IgD-negative memory B cell (primary cell): ENCODE measurements at regions not wholly inside any gene's neighbourhood (a gene's known extent, or its start where the extent isn't known, plus 50 kb on each side); places are given as distances from the start of the nearest gene placed in this dataset.
"Not testable (repeated sequence)": the region's sequence is repeated elsewhere in the genome, so short reads cannot be mapped to it uniquely, and the experiment has no call there.

Experiments used
- H3K27ac Mint-ChIP-seq, 3 donors: one replicate each; pipeline ENCODE4 v1.8.0; 2020 to 2022; ENCODE audit warnings: mild to moderate bottlenecking in 3 of 3, mixed read lengths in 3 of 3, moderate library complexity in 1 of 3
- H3K27me3 Mint-ChIP-seq: one replicate; pipeline ENCODE4 v1.8.0; 2021; ENCODE audit warnings: mixed read lengths
- H3K36me3 Mint-ChIP-seq: one replicate; pipeline ENCODE4 v1.8.0; 2020; ENCODE audit warnings: mild to moderate bottlenecking, mixed read lengths
- H3K4me1 Mint-ChIP-seq, 3 donors: one replicate each; pipeline ENCODE4 v1.8.0; 2020 to 2022; ENCODE audit warnings: mixed read lengths in 3 of 3, mild to moderate bottlenecking in 1 of 3
- H3K4me3 Mint-ChIP-seq, 4 donors: one replicate each; pipeline ENCODE4 v1.8.0; 2020 to 2022; ENCODE audit warnings: mild to moderate bottlenecking in 4 of 4, mixed read lengths in 4 of 4, moderate library complexity in 3 of 4
- H3K9me3 Mint-ChIP-seq, 3 donors: one replicate each; pipeline ENCODE4 v1.8.0; 2020 to 2021; ENCODE audit warnings: mixed read lengths in 3 of 3, mild to moderate bottlenecking in 1 of 3

DNA sequence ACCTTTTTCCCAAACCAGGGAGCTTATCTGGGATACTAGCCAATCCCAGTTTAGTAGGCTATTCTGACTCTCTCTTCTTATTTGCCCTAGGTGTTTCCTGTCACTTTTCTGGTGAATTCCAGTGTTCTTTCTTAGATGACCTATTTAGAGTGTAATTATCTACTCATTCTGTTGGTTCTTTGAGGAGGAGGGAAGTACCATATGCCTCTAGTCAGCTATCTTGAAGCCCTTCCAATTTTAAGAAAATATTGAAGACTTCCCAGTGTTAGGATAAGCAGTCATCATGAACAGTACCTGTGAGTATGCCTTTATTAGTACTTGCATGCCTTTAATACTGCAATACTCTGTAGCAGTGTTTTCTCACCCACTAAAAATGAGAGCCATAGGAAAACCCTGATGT lies 724.3 kb upstream of the SLITRK1 start:
- no peak overlapping the region for H3K4me3 Mint-ChIP-seq
- no peaks in the 10 kb centered on the region for H3K27me3 Mint-ChIP-seq
- H3K36me3 Mint-ChIP-seq: peaks cover 2% of the 10 kb centered on the region
- no peak overlapping the region for H3K27ac Mint-ChIP-seq
- H3K9me3 Mint-ChIP-seq: peaks cover 0 to 15% (median 4%) of the 10 kb centered on the region in 3 donors
- H3K4me1 Mint-ChIP-seq: peaks cover 0 to 1% (median 0%) of the 10 kb centered on the region in 3 donors

DNA sequence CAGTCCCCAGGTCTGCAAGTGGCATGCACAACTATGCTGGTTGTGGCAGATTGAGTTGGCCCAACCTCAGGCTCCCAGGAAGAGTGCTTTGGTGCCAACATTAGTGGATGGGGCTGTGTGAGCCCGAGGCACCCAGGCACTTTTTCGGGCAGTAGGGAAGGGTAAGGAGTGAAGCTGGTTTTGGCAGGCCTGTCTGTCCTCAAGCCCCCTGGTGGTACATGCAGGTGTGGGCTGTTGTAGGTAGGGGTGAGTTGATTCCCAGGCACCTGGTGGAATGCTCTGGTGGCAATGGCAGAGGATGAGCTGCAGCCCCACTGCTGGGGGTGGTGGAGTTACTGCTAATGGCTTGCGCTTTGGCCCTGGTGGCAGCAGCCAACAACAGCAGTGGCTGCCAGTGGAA lies 723.7 kb upstream of the SLITRK1 start:
- Mint-ChIP-seq H3K36me3 (peaks cover 2% of the 10 kb centered on the region), H3K4me3 (no peak overlapping the region)

GRCh38 chr13:84591444-84591843 lies 709.2 kb upstream of the SLITRK1 start:
- H3K4me3 Mint-ChIP-seq: no peak overlapping the region
- no peaks in the 10 kb centered on the region for H3K36me3 Mint-ChIP-seq
- peaks cover 0 to 1% (median 0%) of the 10 kb centered on the region in 3 donors for H3K4me1 Mint-ChIP-seq
- H3K27ac Mint-ChIP-seq: no peak overlapping the region
- peaks cover 0 to 7% (median 3%) of the 10 kb centered on the region in 3 donors for H3K9me3 Mint-ChIP-seq
- no peaks in the 10 kb centered on the region for H3K27me3 Mint-ChIP-seq

More for the DNA sequence above, 723.7 kb upstream of the SLITRK1 start:
- Mint-ChIP-seq H3K27ac (no peak overlapping the region), H3K9me3 (peaks cover 0 to 15% (median 4%) of the 10 kb centered on the region in 3 donors), H3K27me3 (no peaks in the 10 kb centered on the region), H3K4me1 (peaks cover 0 to 1% (median 0%) of the 10 kb centered on the region in 3 donors)

DNA sequence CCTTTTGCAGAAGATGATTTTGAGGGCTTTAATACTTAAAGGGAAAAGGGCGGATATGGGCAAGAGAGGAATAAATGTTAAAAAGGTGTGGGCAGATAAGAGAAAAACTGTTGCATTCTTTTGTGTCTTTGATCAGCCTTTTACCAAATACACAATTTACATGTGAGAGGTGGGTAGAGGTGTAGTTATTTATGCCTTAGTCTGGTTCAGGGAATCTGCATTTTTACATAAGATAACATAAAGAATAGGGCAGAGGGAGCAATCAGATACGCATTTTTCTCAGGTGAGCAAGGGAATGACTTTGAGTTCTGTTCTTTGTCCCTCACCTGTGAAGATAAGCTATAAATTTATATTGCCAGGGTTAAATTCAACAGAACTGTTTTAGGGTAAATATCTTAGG lies 708.4 kb upstream of the SLITRK1 start:
- Mint-ChIP-seq H3K4me1 (peaks cover 0 to 1% (median 0%) of the 10 kb centered on the region in 3 donors), H3K27me3 (no peaks in the 10 kb centered on the region), H3K36me3 (no peaks in the 10 kb centered on the region), H3K9me3 (peaks cover 0 to 7% (median 3%) of the 10 kb centered on the region in 3 donors), H3K4me3 (no peak overlapping the region), H3K27ac (no peak overlapping the region)

GRCh38 chr13:84588023-84588422 lies 705.7 kb upstream of the SLITRK1 start:
- H3K4me3 Mint-ChIP-seq: no peak overlapping the region
- H3K27ac Mint-ChIP-seq: no peak overlapping the region
- H3K9me3 Mint-ChIP-seq: peaks cover 0 to 7% (median 0%) of the 10 kb centered on the region in 3 donors
- H3K4me1 Mint-ChIP-seq: peaks cover 0 to 1% (median 0%) of the 10 kb centered on the region in 3 donors
- no peaks in the 10 kb centered on the region for H3K27me3 Mint-ChIP-seq
- H3K36me3 Mint-ChIP-seq: no peaks in the 10 kb centered on the region

- not testable (repeated sequence) for H3K4me3 Mint-ChIP-seq, H3K9me3 Mint-ChIP-seq, H3K27me3 Mint-ChIP-seq, H3K4me1 Mint-ChIP-seq, H3K36me3 Mint-ChIP-seq, H3K27ac Mint-ChIP-seq
These were observed 697.6 kb upstream of the SLITRK1 start for GRCh38 chr13:84579901-84580300.

- H3K36me3 Mint-ChIP-seq: no peaks in the 10 kb centered on the region
- peaks cover 0 to 2% (median 0%) of the 10 kb centered on the region in 3 donors for H3K9me3 Mint-ChIP-seq
- no peak overlapping the region for H3K4me3 Mint-ChIP-seq
- no peak overlapping the region for H3K27ac Mint-ChIP-seq
- H3K4me1 Mint-ChIP-seq: no peaks in the 10 kb centered on the region
- no peaks in the 10 kb centered on the region for H3K27me3 Mint-ChIP-seq
These were observed 692.6 kb upstream of the SLITRK1 start for GRCh38 chr13:84574851-84575250.

GRCh38 chr13:84571264-84571663 lies 689.0 kb upstream of the SLITRK1 start:
- peaks cover 2 to 5% (median 4%) of the 10 kb centered on the region in 3 donors for H3K9me3 Mint-ChIP-seq
- H3K27me3 Mint-ChIP-seq: no peaks in the 10 kb centered on the region
- no peak overlapping the region for H3K27ac Mint-ChIP-seq
- H3K4me3 Mint-ChIP-seq: no peak overlapping the region
- H3K4me1 Mint-ChIP-seq: no peaks in the 10 kb centered on the region
- no peaks in the 10 kb centered on the region for H3K36me3 Mint-ChIP-seq

GRCh38 chr13:84570831-84571230 lies 688.6 kb upstream of the SLITRK1 start:
- Mint-ChIP-seq H3K4me1 (no peaks in the 10 kb centered on the region), H3K27ac (no peak overlapping the region), H3K4me3 (no peak overlapping the region), H3K27me3 (no peaks in the 10 kb centered on the region), H3K36me3 (no peaks in the 10 kb centered on the region), H3K9me3 (peaks cover 2 to 5% (median 4%) of the 10 kb centered on the region in 3 donors)

GRCh38 chr13:84569366-84569765 lies 687.1 kb upstream of the SLITRK1 start:
- Mint-ChIP-seq H3K4me1 (no peaks in the 10 kb centered on the region), H3K4me3 (no peak overlapping the region), H3K27ac (no peak overlapping the region), H3K27me3 (no peaks in the 10 kb centered on the region), H3K9me3 (peaks cover 2 to 6% (median 5%) of the 10 kb centered on the region in 3 donors), H3K36me3 (no peaks in the 10 kb centered on the region)

- no peaks in the 10 kb centered on the region for H3K27me3 Mint-ChIP-seq
- peaks cover 2 to 6% (median 5%) of the 10 kb centered on the region in 3 donors for H3K9me3 Mint-ChIP-seq
- peak overlapping the region in 1 of 3 donors; percentile 47 for H3K27ac Mint-ChIP-seq
- H3K4me1 Mint-ChIP-seq: no peaks in the 10 kb centered on the region
- no peak overlapping the region for H3K4me3 Mint-ChIP-seq
- H3K36me3 Mint-ChIP-seq: no peaks in the 10 kb centered on the region
These were observed 685.6 kb upstream of the SLITRK1 start for GRCh38 chr13:84567848-84568247.

GRCh38 chr13:84566780-84567179 lies 684.5 kb upstream of the SLITRK1 start:
- Mint-ChIP-seq H3K36me3 (no peaks in the 10 kb centered on the region), H3K4me1 (no peaks in the 10 kb centered on the region), H3K9me3 (peaks cover 3 to 6% (median 5%) of the 10 kb centered on the region in 3 donors), H3K27ac (no peak overlapping the region), H3K4me3 (no peak overlapping the region), H3K27me3 (no peaks in the 10 kb centered on the region)

GRCh38 chr13:84563611-84564010 lies 681.3 kb upstream of the SLITRK1 start:
- H3K27ac Mint-ChIP-seq: no peak overlapping the region

GRCh38 chr13:84553227-84553626 lies 671.0 kb upstream of the SLITRK1 start:
- H3K4me3 Mint-ChIP-seq: no peak overlapping the region
- peaks cover 2% of the 10 kb centered on the region for H3K36me3 Mint-ChIP-seq
- H3K4me1 Mint-ChIP-seq: no peaks in the 10 kb centered on the region
- H3K27me3 Mint-ChIP-seq: no peaks in the 10 kb centered on the region
- H3K27ac Mint-ChIP-seq: no peak overlapping the region
- peaks cover 0 to 12% (median 2%) of the 10 kb centered on the region in 3 donors for H3K9me3 Mint-ChIP-seq

More at GRCh38 chr13:84563611-84564010, 681.3 kb upstream of the SLITRK1 start:
- H3K4me3 Mint-ChIP-seq: no peak overlapping the region
- no peaks in the 10 kb centered on the region for H3K36me3 Mint-ChIP-seq
- H3K9me3 Mint-ChIP-seq: peaks cover 7 to 11% (median 7%) of the 10 kb centered on the region in 3 donors
- no peaks in the 10 kb centered on the region for H3K27me3 Mint-ChIP-seq
- no peaks in the 10 kb centered on the region for H3K4me1 Mint-ChIP-seq

- no peaks in the 10 kb centered on the region for H3K27me3 Mint-ChIP-seq
- H3K36me3 Mint-ChIP-seq: no peaks in the 10 kb centered on the region
- peaks cover 0 to 14% (median 12%) of the 10 kb centered on the region in 3 donors for H3K9me3 Mint-ChIP-seq
- no peaks in the 10 kb centered on the region for H3K4me1 Mint-ChIP-seq
- no peak overlapping the region for H3K4me3 Mint-ChIP-seq
- H3K27ac Mint-ChIP-seq: no peak overlapping the region
These were observed 661.7 kb upstream of the SLITRK1 start for GRCh38 chr13:84543962-84544361.

DNA sequence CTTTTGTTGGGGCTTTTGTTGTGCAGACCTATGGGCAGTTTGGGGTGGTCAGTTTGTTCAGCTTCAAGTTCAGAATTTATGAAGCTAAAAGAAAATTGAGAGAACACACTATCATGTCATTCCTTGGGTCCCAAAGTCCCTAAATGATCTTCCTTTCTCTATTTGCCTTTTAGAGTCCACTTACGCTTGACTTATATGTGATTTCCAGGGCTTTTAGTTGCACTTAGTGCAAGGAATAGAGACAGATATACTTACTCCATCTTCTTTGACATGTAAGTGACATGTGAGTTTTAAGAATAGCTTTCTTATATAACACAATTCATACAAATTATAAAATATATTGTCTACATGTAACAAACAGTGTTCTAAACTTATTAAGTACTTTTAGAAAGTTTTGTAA lies 660.1 kb upstream of the SLITRK1 start:
- no peak overlapping the region for H3K4me3 Mint-ChIP-seq
- H3K9me3 Mint-ChIP-seq: peaks cover 0 to 12% (median 10%) of the 10 kb centered on the region in 3 donors
- no peaks in the 10 kb centered on the region for H3K36me3 Mint-ChIP-seq
- no peak overlapping the region for H3K27ac Mint-ChIP-seq
- H3K27me3 Mint-ChIP-seq: no peaks in the 10 kb centered on the region
- no peaks in the 10 kb centered on the region for H3K4me1 Mint-ChIP-seq
